GM23338 (cell line): ENCODE measurements at regions not wholly inside any gene's neighbourhood (a gene's known extent, or its start where the extent isn't known, plus 50 kb on each side); places are given as distances from the start of the nearest gene placed in this dataset.

ENCODE experiments used
- ATAC-seq: fragments of 200-7000 bp; cut with Tn5 transposase; 3 replicates; pipeline ENCODE4 v1.9.1; 2020
- DNase-seq: peaks from one replicate; pipeline ENCODE4 v3.0.0-alpha.2; 2015; ENCODE audit warnings: low spot score
- H2AFZ ChIP-seq: fragments of 200-600 bp; sonication (generic); 2 replicates; pipeline ENCODE4 v1.8.0; 2016; ENCODE audit warnings: antibody characterized with exemption, mild to moderate bottlenecking, moderate library complexity
- H3F3A ChIP-seq: fragments of 200-600 bp; sonication (generic); replicated peaks from 2 replicates; pipeline ENCODE4 v1.8.0; 2017; ENCODE audit warnings: antibody characterized with exemption, mixed run types, low read depth
- H3K27ac ChIP-seq: fragments of 200-600 bp; sonication (generic); 2 replicates; pipeline ENCODE4 v1.6.1; 2016; ENCODE audit warnings: low read depth
- H3K27me3 ChIP-seq: fragments of 200-600 bp; sonication (generic); 2 replicates; pipeline ENCODE4 v1.8.0; 2016; ENCODE audit warnings: mild to moderate bottlenecking, mixed run types, moderate library complexity; ENCODE audit not compliant: insufficient read depth
- H3K36me3 ChIP-seq: fragments of 200-600 bp; sonication (generic); 2 replicates; pipeline ENCODE4 v1.8.0; 2016; ENCODE audit warnings: mild to moderate bottlenecking; ENCODE audit not compliant: insufficient read depth
- H3K4me1 ChIP-seq: fragments of 200-600 bp; sonication (generic); 2 replicates; pipeline ENCODE4 v1.8.0; 2016; ENCODE audit warnings: mild to moderate bottlenecking, moderate library complexity; ENCODE audit not compliant: insufficient read depth
- H3K4me2 ChIP-seq: fragments of 200-600 bp; sonication (generic); 2 replicates; pipeline ENCODE4 v1.7.1; 2017; ENCODE audit warnings: mixed run types
- H3K4me3 ChIP-seq: fragments of 200-600 bp; sonication (generic); 2 replicates; pipeline ENCODE4 v1.6.1; 2016; ENCODE audit warnings: mixed run types
- H3K79me2 ChIP-seq: fragments of 200-600 bp; sonication (generic); replicated peaks from 2 replicates; pipeline ENCODE4 v1.8.0; 2017; ENCODE audit warnings: mild to moderate bottlenecking; ENCODE audit not compliant: insufficient read depth
- H3K9me2 ChIP-seq: fragments of 200-600 bp; sonication (generic); 2 replicates; pipeline ENCODE4 v1.8.0; 2017; ENCODE audit not compliant: insufficient read depth
- H4K20me1 ChIP-seq: fragments of 200-600 bp; sonication (generic); replicated peaks from 2 replicates; pipeline ENCODE4 v1.8.0; 2017; ENCODE audit warnings: mild to moderate bottlenecking; ENCODE audit not compliant: insufficient read depth
- H3K27ac Mint-ChIP-seq: 2 replicates; pipeline ENCODE4 v1.8.0; 2020; ENCODE audit warnings: inconsistent platforms, mild to moderate bottlenecking, moderate library complexity, mixed read lengths
- H3K27me3 Mint-ChIP-seq: 3 replicates; pipeline ENCODE4 v1.8.0; 2022; ENCODE audit warnings: low read depth, mild to moderate bottlenecking, moderate library complexity, mixed read lengths, inconsistent platforms; ENCODE audit not compliant: insufficient read depth, poor library complexity
- H3K36me3 Mint-ChIP-seq: 3 replicates; pipeline ENCODE4 v1.8.0; 2021; ENCODE audit warnings: low read depth, mild to moderate bottlenecking, inconsistent platforms, moderate library complexity, mixed read lengths
- H3K4me1 Mint-ChIP-seq: 3 replicates; pipeline ENCODE4 v1.8.0; 2020; ENCODE audit warnings: mild to moderate bottlenecking, inconsistent platforms, mixed read lengths
- H3K4me3 Mint-ChIP-seq: 3 replicates; pipeline ENCODE4 v1.8.0; 2021; ENCODE audit warnings: moderate library complexity, mild to moderate bottlenecking, inconsistent platforms, mixed read lengths
- H3K9me3 Mint-ChIP-seq: 3 replicates; pipeline ENCODE4 v1.8.0; 2020; ENCODE audit warnings: moderate library complexity, mild to moderate bottlenecking, inconsistent platforms, mixed read lengths
- CREB1 ChIP-seq: fragments of 250-450 bp; sonication (Bioruptor Pico); IDR thresholded peaks from 2 replicates; pipeline ENCODE4 v1.5.0; 2020; ENCODE audit warnings: low read depth, mild to moderate bottlenecking, moderate library complexity
- EZH2 ChIP-seq: fragments of 200-600 bp; sonication (generic); IDR thresholded peaks from one replicate; pipeline ENCODE4 v1.8.0; 2017; ENCODE audit warnings: antibody characterized with exemption, mild to moderate bottlenecking, low read depth; ENCODE audit not compliant: unreplicated experiment
- EZH2phosphoT487 ChIP-seq: fragments of 200-600 bp; sonication (generic); IDR thresholded peaks from one replicate; pipeline ENCODE4 v1.8.1; 2018; ENCODE audit warnings: antibody characterized with exemption; ENCODE audit not compliant: unreplicated experiment
- NANOG ChIP-seq: IDR thresholded peaks from 2 replicates; pipeline ENCODE4 v1.6.1; 2016; ENCODE audit warnings: antibody characterized with exemption, borderline replicate concordance
- POLR2AphosphoS5 ChIP-seq: IDR thresholded peaks from 2 replicates; pipeline ENCODE4 v1.6.1; 2016; ENCODE audit warnings: antibody characterized with exemption, low read depth
- STAT1 ChIP-seq: IDR thresholded peaks from one replicate; pipeline ENCODE4 v1.6.1; 2016; ENCODE audit warnings: antibody characterized with exemption; ENCODE audit not compliant: unreplicated experiment
- ZNF114 ChIP-seq: fragments of 250-450 bp; sonication (Bioruptor Pico); IDR thresholded peaks from 2 replicates; pipeline ENCODE4 v1.5.0; 2020; ENCODE audit warnings: mild to moderate bottlenecking, moderate library complexity
- ZNF331 ChIP-seq: fragments of 250-450 bp; sonication (Bioruptor Pico); IDR thresholded peaks from 2 replicates; pipeline ENCODE4 v1.5.0; 2020; ENCODE audit warnings: low read depth, mild to moderate bottlenecking, moderate library complexity
- TF ChIP-seq, protein P1 (sequence below): IDR thresholded peaks from 2 replicates; pipeline ENCODE4 v1.6.1; 2016; ENCODE audit warnings: antibody characterized with exemption
- TF ChIP-seq, protein P2 (sequence below): fragments of 250-450 bp; sonication (Bioruptor Pico); IDR thresholded peaks from 2 replicates; pipeline ENCODE4 v1.5.0; 2020; ENCODE audit warnings: mild to moderate bottlenecking, moderate library complexity
- TF ChIP-seq, protein P3 (sequence below): IDR thresholded peaks from one replicate; pipeline ENCODE4 v1.6.1; 2018; ENCODE audit warnings: antibody characterized with exemption; ENCODE audit not compliant: unreplicated experiment

DNA sequence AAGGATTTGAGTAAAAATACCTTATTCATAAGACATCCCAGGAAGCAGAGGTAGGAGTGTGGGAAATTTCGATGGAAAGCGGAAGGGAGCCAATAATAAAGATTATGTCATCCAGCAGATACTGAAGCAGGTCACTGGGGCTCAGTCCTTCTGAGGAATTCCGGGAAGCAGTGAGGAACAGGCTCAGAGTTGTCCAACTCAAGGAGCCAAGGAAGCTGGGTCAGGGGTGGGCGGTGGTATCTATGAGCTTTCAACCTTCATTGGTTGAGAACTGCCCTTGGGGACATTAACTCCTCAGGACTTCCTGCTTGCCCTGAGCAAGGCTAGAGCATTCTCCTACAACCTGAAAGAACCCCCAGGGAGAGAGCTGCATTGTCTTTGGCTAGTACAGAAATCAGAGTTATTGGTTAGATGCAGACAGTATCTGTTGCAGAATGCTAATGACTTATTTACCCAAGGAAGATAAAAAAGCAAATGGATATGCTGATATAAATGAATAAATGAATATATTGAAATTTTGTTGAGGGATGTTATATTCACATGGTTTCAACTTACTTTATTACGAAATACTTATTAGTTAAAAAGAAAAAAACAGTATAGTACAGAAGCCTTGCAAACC, 68.2 kb downstream of the DMP1 start:
- Histone ChIP-seq H2AFZ (no peak overlapping the region), H3K4me1 (no peaks in the 10 kb centered on the region), H3K27ac (no peak overlapping the region), H4K20me1 (no peaks in the 10 kb centered on the region), H3K36me3 (no peaks in the 10 kb centered on the region), H3K79me2 (no peaks in the 10 kb centered on the region), H3K4me2 (no peak overlapping the region), H3K4me3 (no peak overlapping the region), H3F3A (no peaks in the 10 kb centered on the region), H3K9me2 (peaks cover 15% of the 10 kb centered on the region; the same call in 1 of the 2 replicates), H3K27me3 (no peaks in the 10 kb centered on the region)
- Mint-ChIP-seq H3K9me3 (peaks cover 8% of the 10 kb centered on the region), H3K4me1 (no peaks in the 10 kb centered on the region), H3K27ac (no peak overlapping the region), H3K4me3 (no peak overlapping the region), H3K27me3 (no peaks in the 10 kb centered on the region), H3K36me3 (peaks cover 3% of the 10 kb centered on the region; the same call in 1 of the 3 replicates)
- TF ChIP-seq, protein P1, sequence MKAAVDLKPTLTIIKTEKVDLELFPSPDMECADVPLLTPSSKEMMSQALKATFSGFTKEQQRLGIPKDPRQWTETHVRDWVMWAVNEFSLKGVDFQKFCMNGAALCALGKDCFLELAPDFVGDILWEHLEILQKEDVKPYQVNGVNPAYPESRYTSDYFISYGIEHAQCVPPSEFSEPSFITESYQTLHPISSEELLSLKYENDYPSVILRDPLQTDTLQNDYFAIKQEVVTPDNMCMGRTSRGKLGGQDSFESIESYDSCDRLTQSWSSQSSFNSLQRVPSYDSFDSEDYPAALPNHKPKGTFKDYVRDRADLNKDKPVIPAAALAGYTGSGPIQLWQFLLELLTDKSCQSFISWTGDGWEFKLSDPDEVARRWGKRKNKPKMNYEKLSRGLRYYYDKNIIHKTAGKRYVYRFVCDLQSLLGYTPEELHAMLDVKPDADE: no peak
- TF ChIP-seq ZNF331 (no peak), CREB1 (CRISPR knock-in tag) (no peak), NANOG (no peak), ZNF114 (CRISPR knock-in tag) (no peak), EZH2phosphoT487 (no peak), STAT1 (no peak), EZH2 (no peak), POLR2AphosphoS5 (no peak)
- TF ChIP-seq, protein P2, sequence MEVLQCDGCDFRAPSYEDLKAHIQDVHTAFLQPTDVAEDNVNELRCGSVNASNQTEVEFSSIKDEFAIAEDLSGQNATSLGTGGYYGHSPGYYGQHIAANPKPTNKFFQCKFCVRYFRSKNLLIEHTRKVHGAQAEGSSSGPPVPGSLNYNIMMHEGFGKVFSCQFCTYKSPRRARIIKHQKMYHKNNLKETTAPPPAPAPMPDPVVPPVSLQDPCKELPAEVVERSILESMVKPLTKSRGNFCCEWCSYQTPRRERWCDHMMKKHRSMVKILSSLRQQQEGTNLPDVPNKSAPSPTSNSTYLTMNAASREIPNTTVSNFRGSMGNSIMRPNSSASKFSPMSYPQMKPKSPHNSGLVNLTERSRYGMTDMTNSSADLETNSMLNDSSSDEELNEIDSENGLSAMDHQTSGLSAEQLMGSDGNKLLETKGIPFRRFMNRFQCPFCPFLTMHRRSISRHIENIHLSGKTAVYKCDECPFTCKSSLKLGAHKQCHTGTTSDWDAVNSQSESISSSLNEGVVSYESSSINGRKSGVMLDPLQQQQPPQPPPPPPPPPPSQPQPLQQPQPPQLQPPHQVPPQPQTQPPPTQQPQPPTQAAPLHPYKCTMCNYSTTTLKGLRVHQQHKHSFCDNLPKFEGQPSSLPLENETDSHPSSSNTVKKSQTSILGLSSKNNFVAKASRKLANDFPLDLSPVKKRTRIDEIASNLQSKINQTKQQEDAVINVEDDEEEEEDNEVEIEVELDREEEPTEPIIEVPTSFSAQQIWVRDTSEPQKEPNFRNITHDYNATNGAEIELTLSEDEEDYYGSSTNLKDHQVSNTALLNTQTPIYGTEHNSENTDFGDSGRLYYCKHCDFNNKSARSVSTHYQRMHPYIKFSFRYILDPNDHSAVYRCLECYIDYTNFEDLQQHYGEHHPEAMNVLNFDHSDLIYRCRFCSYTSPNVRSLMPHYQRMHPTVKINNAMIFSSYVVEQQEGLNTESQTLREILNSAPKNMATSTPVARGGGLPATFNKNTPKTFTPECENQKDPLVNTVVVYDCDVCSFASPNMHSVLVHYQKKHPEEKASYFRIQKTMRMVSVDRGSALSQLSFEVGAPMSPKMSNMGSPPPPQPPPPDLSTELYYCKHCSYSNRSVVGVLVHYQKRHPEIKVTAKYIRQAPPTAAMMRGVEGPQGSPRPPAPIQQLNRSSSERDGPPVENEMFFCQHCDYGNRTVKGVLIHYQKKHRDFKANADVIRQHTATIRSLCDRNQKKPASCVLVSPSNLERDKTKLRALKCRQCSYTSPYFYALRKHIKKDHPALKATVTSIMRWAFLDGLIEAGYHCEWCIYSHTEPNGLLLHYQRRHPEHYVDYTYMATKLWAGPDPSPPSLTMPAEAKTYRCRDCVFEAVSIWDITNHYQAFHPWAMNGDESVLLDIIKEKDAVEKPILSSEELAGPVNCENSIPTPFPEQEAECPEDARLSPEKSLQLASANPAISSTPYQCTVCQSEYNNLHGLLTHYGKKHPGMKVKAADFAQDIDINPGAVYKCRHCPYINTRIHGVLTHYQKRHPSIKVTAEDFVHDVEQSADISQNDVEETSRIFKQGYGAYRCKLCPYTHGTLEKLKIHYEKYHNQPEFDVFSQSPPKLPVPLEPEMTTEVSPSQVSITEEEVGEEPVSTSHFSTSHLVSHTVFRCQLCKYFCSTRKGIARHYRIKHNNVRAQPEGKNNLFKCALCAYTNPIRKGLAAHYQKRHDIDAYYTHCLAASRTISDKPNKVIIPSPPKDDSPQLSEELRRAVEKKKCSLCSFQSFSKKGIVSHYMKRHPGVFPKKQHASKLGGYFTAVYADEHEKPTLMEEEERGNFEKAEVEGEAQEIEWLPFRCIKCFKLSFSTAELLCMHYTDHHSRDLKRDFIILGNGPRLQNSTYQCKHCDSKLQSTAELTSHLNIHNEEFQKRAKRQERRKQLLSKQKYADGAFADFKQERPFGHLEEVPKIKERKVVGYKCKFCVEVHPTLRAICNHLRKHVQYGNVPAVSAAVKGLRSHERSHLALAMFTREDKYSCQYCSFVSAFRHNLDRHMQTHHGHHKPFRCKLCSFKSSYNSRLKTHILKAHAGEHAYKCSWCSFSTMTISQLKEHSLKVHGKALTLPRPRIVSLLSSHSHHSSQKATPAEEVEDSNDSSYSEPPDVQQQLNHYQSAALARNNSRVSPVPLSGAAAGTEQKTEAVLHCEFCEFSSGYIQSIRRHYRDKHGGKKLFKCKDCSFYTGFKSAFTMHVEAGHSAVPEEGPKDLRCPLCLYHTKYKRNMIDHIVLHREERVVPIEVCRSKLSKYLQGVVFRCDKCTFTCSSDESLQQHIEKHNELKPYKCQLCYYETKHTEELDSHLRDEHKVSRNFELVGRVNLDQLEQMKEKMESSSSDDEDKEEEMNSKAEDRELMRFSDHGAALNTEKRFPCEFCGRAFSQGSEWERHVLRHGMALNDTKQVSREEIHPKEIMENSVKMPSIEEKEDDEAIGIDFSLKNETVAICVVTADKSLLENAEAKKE (CRISPR knock-in tag): no peak
- TF ChIP-seq, protein P3, sequence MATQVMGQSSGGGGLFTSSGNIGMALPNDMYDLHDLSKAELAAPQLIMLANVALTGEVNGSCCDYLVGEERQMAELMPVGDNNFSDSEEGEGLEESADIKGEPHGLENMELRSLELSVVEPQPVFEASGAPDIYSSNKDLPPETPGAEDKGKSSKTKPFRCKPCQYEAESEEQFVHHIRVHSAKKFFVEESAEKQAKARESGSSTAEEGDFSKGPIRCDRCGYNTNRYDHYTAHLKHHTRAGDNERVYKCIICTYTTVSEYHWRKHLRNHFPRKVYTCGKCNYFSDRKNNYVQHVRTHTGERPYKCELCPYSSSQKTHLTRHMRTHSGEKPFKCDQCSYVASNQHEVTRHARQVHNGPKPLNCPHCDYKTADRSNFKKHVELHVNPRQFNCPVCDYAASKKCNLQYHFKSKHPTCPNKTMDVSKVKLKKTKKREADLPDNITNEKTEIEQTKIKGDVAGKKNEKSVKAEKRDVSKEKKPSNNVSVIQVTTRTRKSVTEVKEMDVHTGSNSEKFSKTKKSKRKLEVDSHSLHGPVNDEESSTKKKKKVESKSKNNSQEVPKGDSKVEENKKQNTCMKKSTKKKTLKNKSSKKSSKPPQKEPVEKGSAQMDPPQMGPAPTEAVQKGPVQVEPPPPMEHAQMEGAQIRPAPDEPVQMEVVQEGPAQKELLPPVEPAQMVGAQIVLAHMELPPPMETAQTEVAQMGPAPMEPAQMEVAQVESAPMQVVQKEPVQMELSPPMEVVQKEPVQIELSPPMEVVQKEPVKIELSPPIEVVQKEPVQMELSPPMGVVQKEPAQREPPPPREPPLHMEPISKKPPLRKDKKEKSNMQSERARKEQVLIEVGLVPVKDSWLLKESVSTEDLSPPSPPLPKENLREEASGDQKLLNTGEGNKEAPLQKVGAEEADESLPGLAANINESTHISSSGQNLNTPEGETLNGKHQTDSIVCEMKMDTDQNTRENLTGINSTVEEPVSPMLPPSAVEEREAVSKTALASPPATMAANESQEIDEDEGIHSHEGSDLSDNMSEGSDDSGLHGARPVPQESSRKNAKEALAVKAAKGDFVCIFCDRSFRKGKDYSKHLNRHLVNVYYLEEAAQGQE: no peak
- no peak for ATAC-seq
- no peak for DNase-seq
